Neural crest cell (in vitro differentiated cells): ENCODE measurements at regions not wholly inside any gene's neighbourhood (a gene's known extent, or its start where the extent isn't known, plus 50 kb on each side); places are given as distances from the start of the nearest gene placed in this dataset.

Source experiments
- DNase-seq: peaks from one replicate; pipeline ENCODE4 v3.0.0; 2021; ENCODE audit warnings: low read depth, mixed read lengths, low spot score
- H3K27ac Mint-ChIP-seq: one replicate; pipeline ENCODE4 v1.8.0; 2021; ENCODE audit warnings: mild to moderate bottlenecking, mixed read lengths; ENCODE audit not compliant: unreplicated experiment
- H3K27me3 Mint-ChIP-seq: 2 replicates; pipeline ENCODE4 v1.8.0; 2021; ENCODE audit warnings: low read depth, mild to moderate bottlenecking, mixed read lengths
- H3K36me3 Mint-ChIP-seq: 2 replicates; pipeline ENCODE4 v1.8.0; 2021; ENCODE audit warnings: low read depth, mild to moderate bottlenecking, mixed read lengths
- H3K4me1 Mint-ChIP-seq: 2 replicates; pipeline ENCODE4 v1.8.0; 2021; ENCODE audit warnings: mixed read lengths
- H3K4me3 Mint-ChIP-seq: one replicate; pipeline ENCODE4 v1.8.0; 2021; ENCODE audit warnings: mild to moderate bottlenecking, mixed read lengths
- H3K9me3 Mint-ChIP-seq: 2 replicates; pipeline ENCODE4 v1.8.0; 2021; ENCODE audit warnings: mixed read lengths
- TF ChIP-seq, protein P1 (sequence below): fragments of 200-600 bp; sonication (generic); conservative IDR thresholded peaks from 2 replicates; pipeline ENCODE4 v1.5.0; 2021; ENCODE audit warnings: antibody characterized with exemption, mild to moderate bottlenecking

DNA sequence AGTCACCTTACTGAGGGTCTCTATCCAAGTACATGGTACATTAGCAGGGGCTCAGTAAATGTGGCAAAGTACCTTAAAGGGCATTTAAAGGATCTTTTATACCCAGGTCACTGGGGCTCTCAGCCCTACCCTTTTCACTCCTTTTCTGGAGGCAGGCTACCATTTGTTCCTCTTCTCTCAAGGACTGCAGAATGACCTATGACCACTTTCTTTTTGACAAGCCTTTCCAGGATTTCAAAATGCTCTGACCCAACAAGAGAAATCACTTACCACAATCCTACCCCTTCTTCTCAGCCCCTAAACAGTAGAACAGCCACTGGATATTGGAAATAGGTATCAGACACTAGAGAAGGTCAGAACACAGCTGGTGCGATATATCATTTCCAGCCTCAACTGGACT, 221.8 kb upstream of the TPRG1 start:
- H3K27ac Mint-ChIP-seq: no peak overlapping the region
- peak overlapping the region; percentile 39 for H3K4me3 Mint-ChIP-seq

DNA sequence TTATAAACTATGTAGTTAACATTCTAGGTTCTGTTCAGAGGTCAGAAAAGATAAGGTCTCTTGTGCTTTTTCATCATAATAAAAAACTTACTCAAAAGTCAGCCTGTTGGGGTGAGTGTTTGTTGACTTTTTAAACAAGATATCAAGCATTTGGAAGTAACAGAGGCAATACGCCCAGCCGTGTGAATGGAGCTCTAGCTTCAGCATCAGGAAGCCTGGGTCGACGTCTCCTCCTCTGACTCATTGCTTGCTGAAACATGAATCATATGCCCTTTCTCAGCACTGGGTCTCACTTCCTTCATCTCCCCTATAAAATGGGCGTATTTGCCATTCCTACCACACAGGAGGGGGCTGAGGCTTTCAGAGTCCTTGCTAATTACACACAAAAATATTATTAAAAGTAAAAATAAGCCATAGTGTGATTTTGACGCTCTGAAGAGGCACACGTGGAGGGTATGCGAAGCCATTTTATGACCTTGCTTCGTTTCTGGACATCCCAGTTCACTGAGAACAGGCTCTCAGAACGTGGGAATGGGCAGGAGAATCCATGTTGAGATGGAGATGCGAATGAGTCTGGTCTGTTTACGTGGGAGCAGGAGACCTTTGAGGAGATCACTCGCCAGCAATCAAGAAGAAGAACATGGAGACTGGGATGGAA, 220.8 kb upstream of the TPRG1 start:
- no peak for DNase-seq
- Mint-ChIP-seq H3K27ac (peak overlapping the region; percentile 90), H3K4me3 (no peak overlapping the region), H3K9me3 (no peaks in the 10 kb centered on the region), H3K4me1 (peaks cover 21% of the 10 kb centered on the region), H3K27me3 (no peaks in the 10 kb centered on the region), H3K36me3 (no peaks in the 10 kb centered on the region)
- TF ChIP-seq, protein P1, sequence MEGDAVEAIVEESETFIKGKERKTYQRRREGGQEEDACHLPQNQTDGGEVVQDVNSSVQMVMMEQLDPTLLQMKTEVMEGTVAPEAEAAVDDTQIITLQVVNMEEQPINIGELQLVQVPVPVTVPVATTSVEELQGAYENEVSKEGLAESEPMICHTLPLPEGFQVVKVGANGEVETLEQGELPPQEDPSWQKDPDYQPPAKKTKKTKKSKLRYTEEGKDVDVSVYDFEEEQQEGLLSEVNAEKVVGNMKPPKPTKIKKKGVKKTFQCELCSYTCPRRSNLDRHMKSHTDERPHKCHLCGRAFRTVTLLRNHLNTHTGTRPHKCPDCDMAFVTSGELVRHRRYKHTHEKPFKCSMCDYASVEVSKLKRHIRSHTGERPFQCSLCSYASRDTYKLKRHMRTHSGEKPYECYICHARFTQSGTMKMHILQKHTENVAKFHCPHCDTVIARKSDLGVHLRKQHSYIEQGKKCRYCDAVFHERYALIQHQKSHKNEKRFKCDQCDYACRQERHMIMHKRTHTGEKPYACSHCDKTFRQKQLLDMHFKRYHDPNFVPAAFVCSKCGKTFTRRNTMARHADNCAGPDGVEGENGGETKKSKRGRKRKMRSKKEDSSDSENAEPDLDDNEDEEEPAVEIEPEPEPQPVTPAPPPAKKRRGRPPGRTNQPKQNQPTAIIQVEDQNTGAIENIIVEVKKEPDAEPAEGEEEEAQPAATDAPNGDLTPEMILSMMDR: no peak

More for the DNA sequence above, 221.8 kb upstream of the TPRG1 start:
- Mint-ChIP-seq H3K9me3 (no peaks in the 10 kb centered on the region), H3K4me1 (peaks cover 21% of the 10 kb centered on the region), H3K36me3 (no peaks in the 10 kb centered on the region), H3K27me3 (no peaks in the 10 kb centered on the region)
- no peak for DNase-seq
- TF ChIP-seq, protein P1: no peak

DNA sequence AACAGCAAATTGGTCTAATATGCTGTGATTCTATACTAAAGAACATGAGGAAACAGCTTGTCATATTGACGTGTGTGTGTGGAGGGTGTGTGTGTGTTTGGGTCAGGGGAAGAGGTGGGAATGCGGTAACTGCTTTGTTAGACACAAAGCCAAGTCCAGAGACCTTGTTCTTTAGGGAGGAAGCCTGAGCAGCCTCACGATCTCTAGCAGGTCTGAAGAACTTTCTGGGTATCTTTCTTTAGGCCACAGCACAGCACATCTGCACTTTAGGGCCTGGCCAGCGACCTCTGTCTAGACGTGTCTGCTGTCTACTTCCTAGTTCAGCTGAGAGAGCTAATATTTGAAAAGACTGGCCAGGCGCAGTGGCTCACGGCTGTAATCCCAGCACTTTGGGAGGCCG, 220.0 kb upstream of the TPRG1 start:
- TF ChIP-seq, protein P1: no peak
- Mint-ChIP-seq H3K27ac (peak overlapping the region; percentile 90), H3K27me3 (no peaks in the 10 kb centered on the region), H3K4me1 (peaks cover 21% of the 10 kb centered on the region), H3K9me3 (no peaks in the 10 kb centered on the region), H3K4me3 (no peak overlapping the region), H3K36me3 (no peaks in the 10 kb centered on the region)
- no peak for DNase-seq

DNA sequence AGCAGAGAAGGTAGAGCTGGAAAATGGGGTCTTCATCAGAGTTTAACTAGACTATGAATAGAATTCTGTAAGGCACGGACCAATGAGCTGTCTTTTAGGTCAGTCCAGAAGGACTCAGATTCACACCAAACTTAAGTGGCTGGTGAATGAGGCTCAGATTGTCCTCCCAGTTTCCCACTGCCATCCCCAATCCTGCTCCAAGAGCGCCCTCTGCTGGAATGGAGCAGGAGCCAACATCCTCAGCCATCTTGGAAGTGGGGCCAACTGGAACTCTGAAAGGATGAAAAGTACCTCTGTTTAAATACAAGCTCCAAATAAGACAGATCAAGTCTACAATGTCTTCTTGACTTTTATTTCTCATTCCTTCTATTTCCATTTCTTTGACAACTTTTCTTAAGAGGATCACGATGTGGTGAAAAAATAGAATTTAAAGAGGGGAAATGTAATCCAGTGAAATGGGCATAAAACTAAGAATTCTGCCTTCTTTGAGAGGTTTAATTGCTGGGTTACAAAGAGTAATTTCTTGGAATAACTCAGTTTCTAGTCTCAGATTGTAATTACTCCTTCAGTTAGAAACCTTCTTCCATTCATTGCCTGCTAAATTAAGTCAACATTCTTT, 217.1 kb upstream of the TPRG1 start:
- H3K27ac Mint-ChIP-seq: no peak overlapping the region
- DNase-seq: peak; percentile 93
- no peaks in the 10 kb centered on the region for H3K9me3 Mint-ChIP-seq
- no peaks in the 10 kb centered on the region for H3K36me3 Mint-ChIP-seq
- no peaks in the 10 kb centered on the region for H3K27me3 Mint-ChIP-seq
- no peaks in the 10 kb centered on the region for H3K4me1 Mint-ChIP-seq
- peak overlapping the region; percentile 23 for H3K4me3 Mint-ChIP-seq
- TF ChIP-seq, protein P1: peak; percentile 98

DNA sequence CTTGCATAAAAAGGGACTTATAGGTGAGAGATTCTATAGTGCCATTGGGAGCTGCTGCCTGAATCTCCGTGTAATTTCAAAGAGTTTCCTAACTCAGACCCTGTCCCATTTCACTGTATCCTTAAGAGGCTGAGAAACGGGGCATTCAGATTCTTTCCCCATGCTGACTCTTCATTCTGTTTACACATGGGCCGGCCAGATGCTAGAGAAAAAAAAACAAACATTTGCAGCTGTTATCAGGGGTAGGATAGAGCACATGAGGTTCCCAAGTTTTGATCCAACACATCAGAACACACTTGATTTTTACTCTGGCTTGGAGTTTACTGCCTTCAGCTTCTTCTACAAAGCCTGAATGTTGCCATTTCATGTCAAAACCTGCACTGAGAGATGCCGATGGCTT, 215.9 kb upstream of the TPRG1 start:
- H3K4me3 Mint-ChIP-seq: no peak overlapping the region
- DNase-seq: no peak
- no peak overlapping the region for H3K27ac Mint-ChIP-seq
- H3K27me3 Mint-ChIP-seq: no peaks in the 10 kb centered on the region
- TF ChIP-seq, protein P1: no peak
- H3K36me3 Mint-ChIP-seq: no peaks in the 10 kb centered on the region
- no peaks in the 10 kb centered on the region for H3K9me3 Mint-ChIP-seq
- no peaks in the 10 kb centered on the region for H3K4me1 Mint-ChIP-seq
